HUES48 (cell line): ENCODE measurements at regions not wholly inside any gene's neighbourhood (a gene's known extent, or its start where the extent isn't known, plus 50 kb on each side); places are given as distances from the start of the nearest gene placed in this dataset.
A peak's percentile ranks its signal among the peaks of the same experiment; 100 is the strongest.

ENCODE experiments used
- H3K27ac ChIP-seq: one replicate; pipeline ENCODE4 v1.7.0; 2013; ENCODE audit warnings: low read depth, low read length, inconsistent platforms
- H3K27me3 ChIP-seq: 2 replicates; pipeline ENCODE4 v1.6.1; 2013; ENCODE audit warnings: mild to moderate bottlenecking, low read length; ENCODE audit not compliant: control insufficient read depth, insufficient read depth
- H3K36me3 ChIP-seq: 2 replicates; pipeline ENCODE4 v1.6.1; 2013; ENCODE audit warnings: low read length; ENCODE audit not compliant: control insufficient read depth, insufficient read depth
- H3K4me1 ChIP-seq: 2 replicates; pipeline ENCODE4 v1.6.1; 2013; ENCODE audit warnings: mild to moderate bottlenecking, low read length; ENCODE audit not compliant: control insufficient read depth, insufficient read depth
- H3K4me3 ChIP-seq: 2 replicates; pipeline ENCODE4 v1.5.1; 2013; ENCODE audit warnings: mild to moderate bottlenecking, low read depth, low read length
- H3K9ac ChIP-seq: 2 replicates; pipeline ENCODE4 v1.6.1; 2013; ENCODE audit warnings: mild to moderate bottlenecking, low read depth, low read length, moderate library complexity
- H3K9me3 ChIP-seq: 2 replicates; pipeline ENCODE4 v1.6.1; 2013; ENCODE audit warnings: low read length; ENCODE audit not compliant: control insufficient read depth, insufficient read depth

DNA sequence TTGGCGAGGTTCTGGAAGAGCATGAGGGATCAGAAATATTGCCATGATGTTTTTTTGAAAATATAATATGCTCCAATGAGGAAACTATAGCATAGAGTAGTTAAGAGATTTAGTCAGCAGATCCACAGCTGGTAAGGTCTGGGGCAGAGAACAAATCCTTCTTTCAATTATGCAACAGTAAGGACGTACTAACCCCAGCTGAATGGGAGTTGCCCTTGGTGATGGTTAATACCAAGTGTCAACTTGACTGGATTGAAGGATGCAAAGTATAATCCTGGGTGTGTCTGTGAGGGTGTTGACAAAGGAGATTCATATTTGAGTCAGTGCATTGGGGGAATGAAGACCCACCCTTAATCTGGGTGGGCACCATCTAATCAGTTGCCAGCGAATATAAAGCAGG lies 745.5 kb upstream of the NRSN1 start:
- Histone ChIP-seq H3K9ac (no peak overlapping the region), H3K27ac (no peak overlapping the region), H3K9me3 (no peaks in the 10 kb centered on the region), H3K4me1 (no peaks in the 10 kb centered on the region), H3K36me3 (no peaks in the 10 kb centered on the region), H3K4me3 (no peak overlapping the region), H3K27me3 (no peaks in the 10 kb centered on the region)

DNA sequence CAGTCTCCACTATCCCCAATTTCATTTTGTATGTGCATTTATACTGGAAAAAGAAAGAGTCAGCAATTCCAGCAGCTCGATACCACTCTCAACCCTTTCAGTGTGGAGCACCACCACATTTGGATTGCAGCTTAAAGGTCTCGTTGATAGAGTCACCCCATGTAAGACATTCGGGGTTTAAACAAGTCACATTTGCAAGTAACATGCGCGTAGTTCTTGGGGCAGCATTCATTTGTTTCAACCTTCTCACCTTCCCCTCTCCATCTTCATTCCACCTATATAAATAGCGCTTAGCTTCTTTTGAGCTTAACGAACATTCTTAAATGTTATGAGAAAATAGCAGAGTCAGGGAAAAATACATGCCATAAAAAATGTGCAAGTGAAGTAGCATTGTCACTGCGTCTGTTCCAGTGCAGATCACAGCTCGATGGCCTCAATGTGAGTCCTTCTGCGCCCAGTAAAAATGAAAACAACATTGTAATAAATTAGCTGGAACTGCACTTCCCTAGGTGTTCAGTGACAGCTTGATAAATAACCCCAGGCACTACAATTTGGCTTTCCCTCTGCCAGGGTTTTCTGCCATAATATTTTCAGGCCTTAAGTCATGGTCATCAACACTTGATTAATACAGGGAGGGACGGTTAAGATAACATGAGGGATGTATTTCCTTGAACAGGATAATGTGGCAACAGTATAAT lies 737.8 kb upstream of the NRSN1 start:
- no peaks in the 10 kb centered on the region for H3K27me3 ChIP-seq
- H3K9me3 ChIP-seq: no peaks in the 10 kb centered on the region

DNA sequence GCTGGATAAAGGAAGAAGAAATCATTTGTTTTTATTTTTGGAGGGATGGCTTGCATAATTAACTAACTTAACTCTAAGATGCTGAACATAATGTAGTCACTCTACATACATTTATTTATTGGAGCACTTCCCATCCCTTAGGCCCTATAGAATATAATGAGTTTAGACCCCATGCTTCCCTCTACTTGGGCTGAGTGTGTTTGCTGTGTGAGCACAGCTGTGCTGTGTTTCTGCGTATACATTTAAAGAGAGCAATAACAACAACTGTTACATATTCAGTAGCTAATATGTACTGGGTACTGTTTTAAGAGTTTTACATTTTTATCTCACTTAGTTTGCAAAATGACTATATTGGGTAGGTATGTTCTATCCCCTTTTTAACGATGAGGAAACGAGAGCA lies 736.6 kb upstream of the NRSN1 start:
- H3K4me3 ChIP-seq: no peak overlapping the region
- no peaks in the 10 kb centered on the region for H3K27me3 ChIP-seq

More for the DNA sequence above, 737.8 kb upstream of the NRSN1 start:
- Histone ChIP-seq H3K4me1 (no peaks in the 10 kb centered on the region), H3K36me3 (no peaks in the 10 kb centered on the region), H3K27ac (no peak overlapping the region), H3K9ac (no peak overlapping the region), H3K4me3 (no peak overlapping the region)

DNA sequence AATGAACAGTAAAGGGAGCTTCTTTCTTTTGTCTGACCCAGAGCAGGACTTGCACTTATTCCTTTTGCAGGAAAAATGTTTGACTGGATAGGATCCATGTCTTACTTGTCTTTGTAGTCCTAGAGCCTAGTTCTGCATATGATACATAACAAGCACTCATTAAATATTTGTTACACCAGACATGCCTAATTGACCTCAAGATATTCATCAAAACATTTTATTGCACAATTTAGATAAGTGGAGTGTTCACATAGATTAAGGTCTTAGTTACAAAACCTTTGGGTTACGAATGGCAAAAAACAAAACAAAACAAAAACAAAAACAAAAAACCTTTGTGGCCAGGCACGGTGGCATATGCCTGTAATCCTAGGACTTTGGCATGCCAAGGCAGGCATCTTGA lies 735.8 kb upstream of the NRSN1 start:
- Histone ChIP-seq H3K27ac (no peak overlapping the region), H3K9me3 (no peaks in the 10 kb centered on the region), H3K4me1 (no peaks in the 10 kb centered on the region), H3K4me3 (no peak overlapping the region), H3K9ac (no peak overlapping the region), H3K27me3 (no peaks in the 10 kb centered on the region), H3K36me3 (no peaks in the 10 kb centered on the region)

More for the DNA sequence above, 736.6 kb upstream of the NRSN1 start:
- Histone ChIP-seq H3K9ac (no peak overlapping the region), H3K27ac (no peak overlapping the region), H3K4me1 (no peaks in the 10 kb centered on the region), H3K9me3 (no peaks in the 10 kb centered on the region), H3K36me3 (no peaks in the 10 kb centered on the region)

DNA sequence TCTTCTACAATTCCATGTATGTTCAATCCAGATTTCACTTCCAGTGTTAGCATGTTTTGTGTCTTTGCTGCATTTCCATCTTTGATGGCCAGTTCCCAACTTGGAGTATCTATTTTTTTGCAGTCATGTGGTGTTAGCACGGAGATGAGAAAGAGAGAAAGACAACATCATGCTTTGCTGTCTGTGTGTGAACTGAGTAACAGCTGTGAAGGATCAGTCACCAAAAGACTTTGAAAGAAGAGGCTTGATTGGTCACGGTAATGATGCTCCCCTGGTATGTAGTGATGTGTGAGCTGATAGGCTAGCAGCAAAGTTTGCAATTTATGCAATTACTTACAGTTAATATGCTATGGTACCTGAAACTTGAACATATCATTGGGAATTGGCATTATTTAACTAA lies 731.3 kb upstream of the NRSN1 start:
- H3K27me3 ChIP-seq: no peaks in the 10 kb centered on the region
- H3K4me3 ChIP-seq: no peak overlapping the region
- H3K9me3 ChIP-seq: no peaks in the 10 kb centered on the region
- H3K27ac ChIP-seq: no peak overlapping the region
- H3K36me3 ChIP-seq: no peaks in the 10 kb centered on the region
- peaks cover 17% of the 10 kb centered on the region for H3K4me1 ChIP-seq
- no peak overlapping the region for H3K9ac ChIP-seq

DNA sequence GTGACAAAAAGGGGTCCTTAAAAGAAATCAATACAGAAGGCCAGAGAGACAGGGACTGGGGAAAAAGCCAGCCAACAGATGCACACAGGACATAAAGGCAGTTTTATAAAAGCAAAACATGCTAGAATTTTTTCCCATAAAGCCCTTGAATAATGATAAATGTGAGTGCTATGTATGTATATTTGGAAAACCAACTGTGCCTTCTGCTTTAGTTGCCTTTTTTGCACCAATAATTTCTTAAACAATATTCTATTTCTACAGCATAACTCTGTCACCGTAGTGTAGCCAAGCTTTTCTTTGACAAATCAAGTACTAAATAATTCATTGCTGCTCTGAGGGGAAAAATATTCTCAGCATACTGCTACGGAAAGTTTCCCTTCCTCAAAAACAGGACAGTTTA lies 730.6 kb upstream of the NRSN1 start:
- no peaks in the 10 kb centered on the region for H3K27me3 ChIP-seq
- H3K4me1 ChIP-seq: peaks cover 17% of the 10 kb centered on the region
- no peaks in the 10 kb centered on the region; the same call in 1 of the 2 replicates for H3K9me3 ChIP-seq
- no peak overlapping the region for H3K4me3 ChIP-seq
- H3K9ac ChIP-seq: no peak overlapping the region
- H3K27ac ChIP-seq: no peak overlapping the region
- no peaks in the 10 kb centered on the region for H3K36me3 ChIP-seq

DNA sequence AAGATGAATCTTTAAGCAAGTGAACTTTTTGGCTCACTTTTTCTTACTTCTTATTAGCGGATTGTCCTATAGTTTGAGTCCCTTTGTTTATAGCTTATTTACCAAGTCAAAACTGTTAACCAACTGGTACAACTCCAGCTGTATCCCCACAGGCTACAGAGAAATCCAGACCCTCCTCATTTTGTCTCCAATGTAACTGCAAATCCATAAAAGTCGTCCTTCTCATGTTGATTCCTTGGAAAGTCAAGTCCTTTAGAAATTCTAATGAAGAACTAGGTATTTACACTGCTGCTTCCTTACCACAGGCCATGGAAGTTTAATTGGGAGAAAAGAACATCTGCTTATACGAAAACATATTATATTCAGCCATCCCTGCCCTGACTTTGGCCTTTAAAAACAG lies 729.1 kb upstream of the NRSN1 start:
- Histone ChIP-seq H3K9me3 (no peaks in the 10 kb centered on the region; the same call in 1 of the 2 replicates), H3K27ac (peak overlapping the region; percentile 51), H3K27me3 (no peaks in the 10 kb centered on the region), H3K4me1 (peaks cover 17% of the 10 kb centered on the region), H3K9ac (no peak overlapping the region), H3K4me3 (peak overlapping the region; percentile 14; the same call in 1 of the 2 replicates), H3K36me3 (no peaks in the 10 kb centered on the region)

DNA sequence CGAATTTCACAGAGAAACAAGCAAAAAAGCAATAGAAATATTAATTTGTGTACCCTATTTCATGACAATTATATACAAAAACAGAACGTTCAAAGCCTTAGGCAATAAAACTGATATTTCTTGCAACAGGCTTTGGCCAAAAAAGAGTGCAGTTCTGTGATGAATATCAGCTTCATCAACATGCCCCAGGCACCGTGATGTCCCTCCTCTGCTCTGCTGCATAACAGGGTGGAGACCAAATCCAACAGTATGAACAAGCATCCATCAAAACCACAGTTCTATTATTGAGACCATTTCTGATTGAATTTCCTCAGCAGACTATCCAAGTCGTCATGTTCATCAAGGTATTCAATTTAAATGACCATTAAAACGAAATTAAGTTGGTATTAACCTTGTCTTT lies 722.6 kb upstream of the NRSN1 start:
- Histone ChIP-seq H3K4me3 (no peak overlapping the region), H3K4me1 (0 out of 2 replicates have a peak, but pooled peaks cover under 1% of the 10 kb centered on the region), H3K36me3 (no peaks in the 10 kb centered on the region), H3K9me3 (no peaks in the 10 kb centered on the region; the same call in 1 of the 2 replicates), H3K9ac (no peak overlapping the region), H3K27me3 (no peaks in the 10 kb centered on the region), H3K27ac (no peak overlapping the region)

DNA sequence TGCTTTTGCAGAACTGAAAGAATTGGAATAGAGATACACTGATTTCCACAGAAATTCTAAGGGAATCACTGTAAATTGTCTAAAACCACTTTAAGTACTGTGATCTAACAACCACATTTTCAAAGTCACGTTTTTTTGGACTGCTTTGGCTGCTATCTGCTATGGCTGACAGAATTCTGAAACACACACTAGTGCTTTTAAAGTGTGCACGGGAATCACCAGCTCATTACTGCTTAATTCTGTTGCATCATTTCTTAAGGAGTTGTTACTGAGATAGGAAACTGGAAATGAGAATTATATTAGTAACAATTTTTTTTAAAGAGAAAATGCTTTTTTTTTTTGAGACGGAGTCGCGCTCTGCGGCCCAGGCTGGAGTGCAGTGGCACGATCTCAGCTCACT lies 716.5 kb upstream of the NRSN1 start:
- no peak overlapping the region for H3K4me3 ChIP-seq
- 0 out of 2 replicates have a peak, but pooled peaks cover 6% of the 10 kb centered on the region for H3K4me1 ChIP-seq
- H3K36me3 ChIP-seq: no peaks in the 10 kb centered on the region
- no peaks in the 10 kb centered on the region for H3K9me3 ChIP-seq
- no peak overlapping the region for H3K27ac ChIP-seq
- no peak overlapping the region for H3K9ac ChIP-seq
- no peaks in the 10 kb centered on the region for H3K27me3 ChIP-seq

DNA sequence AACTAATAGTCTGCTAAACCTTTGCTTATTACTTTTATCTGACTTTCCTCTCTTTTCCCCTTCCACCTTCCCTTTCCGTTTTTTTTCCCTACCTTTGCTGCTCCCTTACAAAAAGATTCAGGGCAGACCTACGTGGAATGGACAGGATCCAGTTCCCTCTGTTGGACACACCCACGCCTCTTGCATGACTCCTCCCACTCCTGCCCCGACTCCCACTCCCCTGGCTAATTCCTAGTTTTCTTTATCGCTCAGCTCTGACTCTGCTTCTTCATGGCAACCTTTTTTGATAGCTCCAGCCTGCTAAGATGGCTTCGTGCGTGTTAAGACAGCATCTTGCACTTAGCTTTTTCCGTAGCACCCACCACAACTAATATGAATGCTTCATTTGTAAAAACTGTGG lies 715.6 kb upstream of the NRSN1 start:
- H3K27me3 ChIP-seq: no peaks in the 10 kb centered on the region
- H3K9me3 ChIP-seq: no peaks in the 10 kb centered on the region
- no peaks in the 10 kb centered on the region for H3K36me3 ChIP-seq
- 0 out of 2 replicates have a peak, but pooled peaks cover 6% of the 10 kb centered on the region for H3K4me1 ChIP-seq
- no peak overlapping the region for H3K27ac ChIP-seq
- no peak overlapping the region for H3K4me3 ChIP-seq
- no peak overlapping the region for H3K9ac ChIP-seq

DNA sequence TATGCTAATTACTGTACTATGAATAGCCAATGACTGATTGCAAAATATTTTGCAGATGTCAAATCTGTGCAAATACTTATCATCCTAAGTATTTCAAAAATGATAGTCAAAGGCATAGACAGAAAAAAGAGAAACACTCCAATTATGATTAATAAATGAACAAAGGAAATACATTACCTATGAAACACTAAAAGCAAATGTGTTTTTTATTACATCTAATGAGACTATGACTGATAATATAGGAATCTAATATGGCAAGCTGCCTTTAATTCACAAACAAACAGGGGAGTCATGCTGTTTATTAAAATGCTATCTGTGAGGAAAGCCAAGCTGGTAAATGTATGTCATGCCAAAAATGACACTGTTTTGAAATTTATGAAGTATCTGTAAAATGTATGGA lies 713.2 kb upstream of the NRSN1 start:
- Histone ChIP-seq H3K4me1 (0 out of 2 replicates have a peak, but pooled peaks cover 6% of the 10 kb centered on the region), H3K36me3 (no peaks in the 10 kb centered on the region), H3K4me3 (no peak overlapping the region), H3K27ac (no peak overlapping the region), H3K27me3 (no peaks in the 10 kb centered on the region), H3K9me3 (no peaks in the 10 kb centered on the region), H3K9ac (no peak overlapping the region)
